ENCODE measurements at regions not wholly inside any gene's neighbourhood (a gene's known extent, or its start where the extent isn't known, plus 50 kb on each side); places are given as distances from the start of the nearest gene placed in this dataset.
"Not testable (repeated sequence)": the region's sequence is repeated elsewhere in the genome, so short reads cannot be mapped to it uniquely, and the experiment has no call there.

GRCh38 chr10:44177610-44178009, 207.3 kb downstream of the CXCL12 start:
- no peak for DNase-seq (ENCODE audit: low read depth in 2 of 2)

DNA sequence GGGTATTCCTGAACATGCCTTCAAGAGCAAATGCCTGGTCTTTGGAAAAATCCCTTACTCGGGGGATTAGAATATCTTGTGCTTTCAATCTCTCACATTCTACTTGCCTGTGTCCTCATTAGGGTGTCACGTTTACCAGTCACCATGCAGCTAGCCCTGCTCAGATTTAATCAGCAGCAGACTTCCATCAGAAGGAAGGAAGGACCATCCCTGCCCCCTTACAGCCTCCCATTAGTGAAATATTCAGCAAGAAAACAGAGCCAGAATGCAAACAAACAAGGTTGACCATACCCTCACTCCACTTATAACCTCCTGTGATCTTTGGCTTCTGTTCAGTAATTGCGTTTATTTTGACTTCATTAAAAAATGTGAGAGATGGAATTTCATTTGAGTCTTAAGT, 208.6 kb downstream of the CXCL12 start:
- DNase-seq (ENCODE audit: low read depth in 2 of 2) = no peak

GRCh38 chr10:44173608-44173894, 211.3 kb downstream of the CXCL12 start:
- DNase-seq (ENCODE audit: low read depth in 2 of 2) = no peak

GRCh38 chr10:44172883-44173607, 211.9 kb downstream of the CXCL12 start:
- no peak for DNase-seq (ENCODE audit: low read depth in 2 of 2)

DNA sequence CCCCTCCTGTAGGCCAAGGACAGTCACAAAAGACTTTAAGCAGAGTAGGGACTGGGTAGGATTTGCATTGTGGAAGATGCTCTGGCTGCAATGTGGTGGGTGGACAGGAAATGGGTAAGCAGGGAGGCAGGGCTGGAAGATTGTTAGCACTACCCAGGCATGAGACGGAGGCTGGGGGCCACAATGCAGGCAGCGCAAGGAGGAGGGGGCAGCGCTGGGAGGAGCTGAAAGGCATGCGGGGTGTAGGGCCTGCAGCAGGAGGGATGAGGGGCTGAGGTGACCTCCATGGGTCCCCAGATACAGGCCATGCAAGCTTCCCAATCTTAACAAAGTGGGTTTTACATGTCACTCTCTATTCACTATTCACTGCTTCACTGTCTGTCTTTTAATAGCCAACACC, 213.1 kb downstream of the CXCL12 start:
- no peak for DNase-seq (ENCODE audit: low read depth in 2 of 2)

DNA sequence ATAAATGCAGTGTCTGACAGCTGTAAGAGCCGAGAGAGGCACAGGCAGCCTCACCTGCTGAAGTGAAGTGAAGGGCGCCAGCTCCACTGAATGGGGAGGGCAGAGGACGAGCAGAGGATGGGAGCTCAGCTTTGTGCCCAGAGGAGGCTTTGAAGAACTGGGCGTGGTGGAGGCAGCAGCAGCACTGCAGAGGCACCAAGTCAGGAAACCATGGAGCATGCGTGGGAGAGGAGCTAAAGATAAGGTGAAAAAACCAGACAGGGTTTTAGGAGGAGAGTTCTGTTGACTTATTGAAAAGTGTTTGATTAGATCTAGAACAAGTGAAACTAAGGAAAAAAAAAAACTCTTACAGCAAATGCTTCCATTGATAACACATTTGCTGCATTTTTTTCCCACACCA, 216.4 kb downstream of the CXCL12 start:
- no peak for DNase-seq (ENCODE audit: low read depth in 2 of 2)

- DNase-seq (ENCODE audit: low read depth in 2 of 2) = no peak
Measured at GRCh38 chr10:44167752-44168151, 217.1 kb downstream of the CXCL12 start.

DNA sequence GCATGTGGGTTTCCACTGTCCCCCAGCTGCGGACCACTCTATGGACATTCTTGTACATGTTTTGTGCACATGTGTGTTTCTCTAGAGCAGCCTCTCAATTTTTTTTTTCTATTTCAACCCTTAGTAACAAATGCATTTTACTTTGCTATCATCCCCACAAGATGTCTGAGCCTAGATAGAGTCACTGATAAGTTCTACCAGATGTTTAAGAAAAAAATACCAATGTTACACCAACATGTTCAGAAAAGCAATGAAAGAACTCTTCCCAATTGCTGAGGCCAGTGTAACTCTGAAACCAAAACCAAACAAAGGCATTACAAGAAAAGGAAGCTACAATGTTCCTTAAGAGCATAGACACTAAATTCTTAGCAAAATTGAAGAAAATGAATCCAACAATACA, 218.5 kb downstream of the CXCL12 start:
- DNase-seq (ENCODE audit: low read depth in 2 of 2) = no peak

GRCh38 chr10:44164251-44164956, 220.5 kb downstream of the CXCL12 start:
- no peak for DNase-seq (ENCODE audit: low read depth in 2 of 2)

DNA sequence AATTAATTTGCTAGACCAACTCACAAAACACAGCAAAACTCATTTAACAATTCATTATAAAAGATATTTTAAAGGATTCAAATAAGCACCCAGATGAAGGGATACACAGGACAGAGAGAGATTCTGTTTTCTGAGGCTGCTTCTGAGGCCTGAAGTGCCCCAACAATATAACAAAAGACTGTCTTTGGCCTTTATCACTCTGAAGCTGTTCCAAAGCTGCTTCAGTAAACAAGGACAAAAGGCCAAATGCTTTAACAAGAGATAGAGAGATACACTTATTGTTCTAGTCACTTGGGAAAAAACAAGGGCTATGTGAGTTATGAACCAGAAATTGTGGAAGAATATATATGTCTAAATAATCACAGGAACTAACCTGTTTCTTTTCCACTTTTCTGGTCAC, 223.7 kb downstream of the CXCL12 start:
- no peak for DNase-seq (ENCODE audit: low read depth in 2 of 2)

DNA sequence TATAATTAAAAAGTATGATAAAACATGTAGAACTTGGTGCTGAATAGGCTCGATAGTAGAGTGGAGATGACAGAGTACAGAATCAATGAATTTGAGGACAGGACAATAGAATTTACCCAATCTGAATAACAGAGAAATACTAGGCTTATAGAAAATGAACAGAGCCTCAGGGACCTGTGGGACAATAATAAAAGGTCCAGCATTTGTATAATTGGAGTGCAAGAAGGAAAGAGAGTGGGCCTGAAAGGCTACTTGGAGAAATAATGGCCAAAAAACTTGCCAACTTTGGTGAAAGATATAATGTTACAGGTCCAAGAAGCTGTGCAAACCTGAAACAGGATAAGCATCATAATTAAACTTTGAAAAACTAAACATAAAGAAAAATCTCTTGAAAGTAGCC, 227.3 kb downstream of the CXCL12 start:
- DNase-seq (ENCODE audit: low read depth in 2 of 2) = no peak

DNA sequence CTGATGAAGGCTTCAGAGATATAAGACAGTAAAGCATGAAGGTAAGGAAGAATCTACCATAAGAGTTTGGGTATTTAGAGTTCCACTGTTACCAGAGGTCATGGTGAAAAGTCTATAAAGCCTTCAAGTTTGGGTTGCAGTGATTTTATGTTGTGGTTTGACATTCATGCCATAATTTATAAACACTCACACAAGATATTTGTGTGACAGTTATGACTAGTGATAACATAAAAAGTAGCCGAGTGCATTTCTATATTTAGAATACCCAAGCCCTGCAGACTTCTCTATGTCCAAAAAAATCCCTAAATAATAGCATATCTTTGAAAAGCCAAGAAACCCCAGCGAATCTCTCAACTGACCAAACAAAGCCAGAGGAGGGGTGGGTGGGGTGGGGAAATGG, 229.9 kb downstream of the CXCL12 start:
- no peak for DNase-seq (ENCODE audit: low read depth in 2 of 2)

DNA sequence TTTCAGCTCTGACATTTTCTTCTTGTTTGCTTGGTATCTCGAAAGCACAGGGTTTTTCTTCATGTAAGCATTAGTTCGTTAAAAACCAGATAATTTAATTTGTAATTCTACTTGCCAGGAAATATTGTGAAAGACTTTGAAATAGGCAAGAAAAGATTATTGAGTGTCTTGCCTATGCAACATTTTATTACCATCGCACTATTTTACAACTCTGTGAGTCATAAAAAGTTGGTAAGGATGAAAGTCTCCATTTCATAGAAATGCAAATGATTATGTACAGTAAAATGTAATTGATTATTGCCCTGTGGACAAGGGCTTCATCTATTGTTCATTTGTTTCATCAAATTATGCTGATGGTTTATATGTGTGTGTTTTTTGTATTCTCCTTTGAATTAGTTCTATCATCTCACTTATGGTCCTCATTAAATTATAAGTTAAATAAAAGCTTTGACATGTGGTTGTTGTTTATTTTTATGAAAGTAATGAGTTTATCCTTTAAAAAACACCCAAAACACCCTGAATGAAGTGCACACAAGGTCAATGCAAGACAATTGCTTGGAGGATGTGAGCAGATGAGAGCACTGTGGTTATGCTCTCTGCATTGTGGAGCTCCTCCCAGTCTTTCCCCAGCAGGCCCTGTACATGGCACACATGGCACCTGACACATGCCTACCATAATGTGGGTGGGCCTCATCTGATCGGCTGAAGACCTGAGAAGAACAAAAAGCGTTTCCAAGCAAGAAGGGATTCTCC, 230.8 kb downstream of the CXCL12 start:
- no peak for DNase-seq (ENCODE audit: low read depth in 2 of 2)

GRCh38 chr10:44143556-44143955, 241.3 kb downstream of the CXCL12 start:
- DNase-seq (ENCODE audit: low read depth in 2 of 2) = no peak

DNA sequence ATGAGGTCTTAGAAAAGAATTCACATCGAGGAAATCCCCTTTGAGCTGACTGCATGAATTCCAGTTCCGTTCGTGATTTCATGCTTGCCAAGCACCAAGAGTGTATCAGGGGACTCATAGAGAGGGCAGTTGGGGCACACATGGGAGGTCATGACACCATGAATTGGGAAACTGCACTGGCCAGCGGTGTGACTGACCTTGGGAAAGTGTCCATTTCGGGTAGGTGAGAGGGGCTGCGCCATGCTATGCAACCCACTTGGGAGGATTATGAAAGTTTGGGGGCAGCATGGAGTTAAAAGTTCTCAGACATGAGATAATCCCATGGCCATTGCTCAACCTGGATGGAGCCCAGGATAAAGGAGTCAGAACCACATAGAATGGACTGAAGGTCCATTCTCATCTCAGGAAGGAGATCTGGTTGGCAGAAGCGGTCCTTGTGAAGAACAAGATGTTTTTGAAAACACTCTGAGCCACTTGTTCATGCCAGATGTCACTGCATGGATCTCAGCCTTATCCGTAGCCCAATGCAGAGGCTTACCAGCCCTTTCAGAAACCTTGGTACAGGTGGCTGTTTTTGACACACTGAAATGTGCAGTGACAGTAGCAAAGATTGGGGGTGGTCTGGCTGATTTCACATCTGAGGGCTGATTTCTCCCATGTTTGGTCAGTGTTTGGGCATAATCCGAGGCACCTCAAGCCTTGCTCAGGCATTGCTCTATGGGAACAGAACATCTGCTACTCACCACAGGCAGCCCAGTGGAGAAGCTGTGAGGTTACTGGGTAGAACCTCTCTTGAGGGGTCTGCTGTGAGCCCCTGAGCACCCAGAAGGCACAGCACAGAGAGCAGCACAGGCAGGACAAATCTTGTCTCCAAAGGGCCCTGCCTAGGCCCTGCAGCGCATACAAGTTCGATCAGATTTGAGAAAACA, 252.3 kb downstream of the CXCL12 start:
- DNase-seq (ENCODE audit: low read depth in 2 of 2) = no peak

DNA sequence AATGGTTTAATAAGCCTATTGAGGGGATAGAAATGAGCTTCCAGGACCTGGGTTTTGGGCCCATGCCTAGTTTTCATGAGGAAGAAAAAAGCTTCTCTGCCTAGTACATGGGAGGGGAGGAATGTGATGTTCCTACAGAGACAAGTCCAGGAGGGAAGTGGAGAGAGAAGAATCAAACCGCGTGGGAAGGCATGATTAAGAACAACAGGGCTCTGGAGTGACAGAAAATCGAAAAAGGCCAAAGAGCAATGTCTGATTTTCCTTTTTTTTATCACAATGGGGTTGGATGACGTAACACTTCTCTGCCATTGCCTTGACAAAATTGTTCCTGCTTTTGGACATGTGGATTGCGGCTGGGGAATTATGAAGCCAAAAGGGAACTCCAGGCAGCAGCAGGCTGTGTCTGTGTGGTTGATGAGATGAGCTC, 258.6 kb downstream of the CXCL12 start:
- no peak for DNase-seq (ENCODE audit: low read depth in 2 of 2)

DNA sequence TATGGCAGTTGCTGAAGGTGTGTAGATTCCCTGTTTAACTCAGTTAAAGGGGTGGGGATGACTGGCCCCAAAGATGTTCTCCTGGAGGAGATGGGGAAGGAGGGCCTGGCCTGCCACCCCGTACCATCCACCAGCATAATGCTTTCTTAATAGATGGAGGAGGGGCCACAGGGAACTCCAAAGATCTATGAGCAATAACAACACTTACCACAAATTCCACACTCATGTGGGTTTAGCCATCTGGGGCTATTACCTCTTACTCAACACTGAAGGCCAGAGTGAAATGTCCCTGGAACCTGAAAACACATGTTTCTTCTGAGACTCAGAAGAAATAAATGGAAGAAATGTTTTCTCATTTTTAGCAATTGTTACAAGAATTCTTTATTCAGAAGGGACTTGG, 259.0 kb downstream of the CXCL12 start:
- DNase-seq (ENCODE audit: low read depth in 2 of 2) = no peak

DNA sequence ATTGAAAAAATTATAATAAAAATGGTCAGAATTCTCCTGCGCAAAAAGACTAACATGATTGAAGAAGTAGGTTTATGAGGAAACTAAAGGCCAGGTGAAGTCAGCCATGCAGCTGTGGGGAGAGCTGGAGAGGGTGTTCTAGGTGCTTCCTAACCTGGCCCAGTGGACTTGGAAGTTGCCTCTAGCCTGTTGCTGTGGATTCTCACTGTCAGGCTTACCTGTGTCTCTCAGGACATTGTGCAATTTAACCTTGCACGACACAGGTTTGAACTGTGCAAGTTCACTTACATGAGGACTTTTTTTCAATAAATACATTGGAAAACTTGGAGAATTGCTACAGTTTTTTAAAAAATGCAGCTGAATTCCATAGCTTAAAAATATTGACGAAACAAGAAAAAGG, 266.4 kb downstream of the CXCL12 start:
- DNase-seq (ENCODE audit: low read depth in 2 of 2) = no peak

DNA sequence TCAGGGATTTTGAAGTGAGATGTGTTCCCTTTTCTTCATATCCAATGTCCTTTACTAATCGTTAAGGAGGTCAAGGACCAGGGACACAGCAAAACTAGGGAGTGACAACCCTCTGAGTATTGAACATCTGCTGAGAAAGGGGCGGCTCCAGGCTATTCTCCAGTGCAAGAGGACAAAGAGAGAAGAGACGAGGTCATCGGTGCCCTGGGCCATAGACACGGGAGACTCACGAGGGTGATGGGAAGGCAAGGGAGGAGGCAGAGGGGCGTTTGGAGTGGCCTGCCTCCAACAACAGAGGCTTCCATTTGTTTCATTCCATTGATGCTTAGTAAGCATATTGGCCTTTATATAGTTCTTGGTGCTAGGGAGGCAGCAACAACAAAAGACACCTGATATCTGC, 268.4 kb downstream of the CXCL12 start:
- no peak for DNase-seq (ENCODE audit: low read depth in 2 of 2)

GRCh38 chr10:44115516-44115915, 269.4 kb downstream of the CXCL12 start:
- DNase-seq (ENCODE audit: low read depth in 2 of 2) = no peak

DNA sequence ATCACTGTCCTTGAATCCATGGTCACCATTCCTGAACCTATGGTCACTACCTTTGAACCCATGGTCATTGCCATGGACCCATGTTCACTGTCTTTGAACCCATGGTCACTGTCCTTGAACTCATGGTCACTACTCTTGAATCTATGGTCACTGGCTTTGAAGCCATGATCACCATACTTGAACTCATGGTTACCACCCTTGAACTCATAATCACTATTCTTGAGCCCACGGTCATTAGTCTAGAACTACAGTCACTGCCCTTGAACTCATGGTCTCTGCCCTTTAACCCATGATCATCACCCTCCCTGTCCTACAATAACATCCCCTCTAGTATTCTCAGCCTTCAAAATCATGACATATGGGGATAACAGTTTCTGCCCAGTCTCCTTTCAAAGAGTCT, 270.5 kb downstream of the CXCL12 start:
- no peak for DNase-seq (ENCODE audit: low read depth in 2 of 2)

GRCh38 chr10:44112280-44112679, 272.6 kb downstream of the CXCL12 start:
- DNase-seq (ENCODE audit: low read depth in 2 of 2) = not testable (repeated sequence)
